ENCODE measurements at regions not wholly inside any gene's neighbourhood (a gene's known extent, or its start where the extent isn't known, plus 50 kb on each side); places are given as distances from the start of the nearest gene placed in this dataset.

- no peaks in the 10 kb centered on the region for H3K9me3 ChIP-seq
- H3K4me3 ChIP-seq, result no peak overlapping the region
- 64 to 86% methylated on average over 2 to 5 of the region's 7 CpGs for WGBS, 2 donors (ENCODE audit: low coverage in 1 of 2)
- H3K27ac ChIP-seq, result no peak overlapping the region
- H3K27me3 ChIP-seq, result peaks cover 15% of the 10 kb centered on the region
- ATAC-seq, result no peak
- H3K36me3 ChIP-seq, result no peaks in the 10 kb centered on the region
- H3K4me1 ChIP-seq, result no peaks in the 10 kb centered on the region
- TF ChIP-seq POLR2AphosphoS5 (IDR thresholded peaks at IDR 0.05) (no peak), CTCF (IDR thresholded peaks at IDR 0.05) (no peak), POLR2A (IDR thresholded peaks at IDR 0.05) (no peak), EP300 (IDR thresholded peaks at IDR 0.05) (no peak)
These were observed 116.1 kb upstream of the IRX6 start for GRCh38 chr16:55207693-55208428.

GRCh38 chr16:55209626-55210025 is 114.4 kb upstream of the IRX6 start:
- H3K36me3 ChIP-seq, result no peaks in the 10 kb centered on the region
- H3K9me3 ChIP-seq, result no peaks in the 10 kb centered on the region
- H3K27ac ChIP-seq, result no peak overlapping the region
- TF ChIP-seq EP300 (IDR thresholded peaks at IDR 0.05), result no peak
- no peak for TF ChIP-seq POLR2A (IDR thresholded peaks at IDR 0.05)
- no peak for TF ChIP-seq POLR2AphosphoS5 (IDR thresholded peaks at IDR 0.05)
- TF ChIP-seq CTCF (IDR thresholded peaks at IDR 0.05), result no peak
- no peak overlapping the region for H3K4me3 ChIP-seq
- 65 to 81% methylated on average over 2 to 5 of the region's 6 CpGs for WGBS, 2 donors (ENCODE audit: low coverage in 1 of 2)
- peaks cover 15% of the 10 kb centered on the region for H3K27me3 ChIP-seq
- no peaks in the 10 kb centered on the region for H3K4me1 ChIP-seq
- no peak for ATAC-seq

- no peaks in the 10 kb centered on the region for H3K9me3 ChIP-seq
- H3K4me3 ChIP-seq, result no peak overlapping the region
- H3K27me3 ChIP-seq, result peaks cover 1% of the 10 kb centered on the region
- H3K36me3 ChIP-seq, result no peaks in the 10 kb centered on the region
- H3K27ac ChIP-seq, result no peak overlapping the region
- TF ChIP-seq POLR2AphosphoS5 (IDR thresholded peaks at IDR 0.05) (no peak), EP300 (IDR thresholded peaks at IDR 0.05) (no peak), CTCF (IDR thresholded peaks at IDR 0.05) (no peak), POLR2A (IDR thresholded peaks at IDR 0.05) (no peak)
- H3K4me1 ChIP-seq, result no peaks in the 10 kb centered on the region
- no peak for ATAC-seq
- WGBS, 2 donors (ENCODE audit: low coverage in 1 of 2), result 80 to 83% methylated on average over 1 to 2 of the region's 2 CpGs
These were observed 111.2 kb upstream of the IRX6 start for GRCh38 chr16:55212791-55213190.

- no peak for ATAC-seq
- H3K27ac ChIP-seq, result no peak overlapping the region
- WGBS, 2 donors (ENCODE audit: low coverage in 1 of 2), result 6 to 8% methylated on average over 2 of the region's 2 CpGs
- no peaks in the 10 kb centered on the region for H3K9me3 ChIP-seq
- H3K4me3 ChIP-seq, result no peak overlapping the region
- H3K27me3 ChIP-seq, result peaks cover 7% of the 10 kb centered on the region
- no peaks in the 10 kb centered on the region for H3K4me1 ChIP-seq
- TF ChIP-seq EP300 (IDR thresholded peaks at IDR 0.05), result no peak
- no peak for TF ChIP-seq CTCF (IDR thresholded peaks at IDR 0.05)
- TF ChIP-seq POLR2A (IDR thresholded peaks at IDR 0.05), result no peak
- TF ChIP-seq POLR2AphosphoS5 (IDR thresholded peaks at IDR 0.05), result no peak
- no peaks in the 10 kb centered on the region for H3K36me3 ChIP-seq
These were observed 109.6 kb upstream of the IRX6 start for GRCh38 chr16:55214412-55214811.

- H3K27ac ChIP-seq, result no peak overlapping the region
- H3K27me3 ChIP-seq, result peaks cover 7% of the 10 kb centered on the region
- TF ChIP-seq POLR2A (IDR thresholded peaks at IDR 0.05) (no peak), EP300 (IDR thresholded peaks at IDR 0.05) (no peak), CTCF (IDR thresholded peaks at IDR 0.05) (no peak), POLR2AphosphoS5 (IDR thresholded peaks at IDR 0.05) (no peak)
- H3K4me3 ChIP-seq, result no peak overlapping the region
- H3K36me3 ChIP-seq, result no peaks in the 10 kb centered on the region
- WGBS, 2 donors (ENCODE audit: low coverage in 1 of 2), result 76 to 78% methylated on average over 5 of the region's 5 CpGs
- ATAC-seq, result no peak
- no peaks in the 10 kb centered on the region for H3K9me3 ChIP-seq
- no peaks in the 10 kb centered on the region for H3K4me1 ChIP-seq
These were observed 109.0 kb upstream of the IRX6 start for GRCh38 chr16:55214974-55215494.
